H1 (cell line): ENCODE measurements at regions not wholly inside any gene's neighbourhood (a gene's known extent, or its start where the extent isn't known, plus 50 kb on each side); places are given as distances from the start of the nearest gene placed in this dataset.

Experiments
- CTCF ChIA-PET: fragments of 300-600 bp; sonication (Branson Sonifier 250); formaldehyde crosslinking; loops from one replicate; lab custom pipeline; 2021; ENCODE audit not compliant: partially characterized antibody; lab: Charles Lee
- POLR2A ChIA-PET: fragments of 300-600 bp; sonication (Branson Sonifier 250); formaldehyde crosslinking; loops from one replicate; lab custom pipeline; 2021; ENCODE audit warnings: inconsistent platforms; ENCODE audit not compliant: partially characterized antibody; lab: Charles Lee
- DNase-seq, 2 experiments: peaks; one replicate each; pipeline versions ENCODE4 v3.0.0 to v3.0.0-alpha.2; 2010 to 2022; ENCODE audit warnings: low spot score in 2 of 2, low read depth in 1 of 2, mixed read lengths in 1 of 2
- FAIRE-seq: peaks from 2 replicates; lab custom pipeline; 2011; peaks lifted over from hg19 to GRCh38; lab: Jason Lieb, UNC
- H2AFZ ChIP-seq: 2 replicates; pipeline ENCODE4 v1.8.1; 2012; ENCODE audit warnings: low read length, inconsistent platforms
- H2AK5ac ChIP-seq: 2 replicates; pipeline ENCODE4 v1.6.1; 2013; ENCODE audit warnings: low read depth, low read length
- H2BK120ac ChIP-seq: replicated peaks from 2 replicates; pipeline ENCODE3; 2013; ENCODE audit warnings: low read depth, low read length, inconsistent platforms
- H2BK12ac ChIP-seq: 2 replicates; pipeline ENCODE4 v1.6.1; 2013; ENCODE audit warnings: low read depth, low read length
- H2BK15ac ChIP-seq: 2 replicates; pipeline ENCODE4 v1.6.1; 2013; ENCODE audit warnings: low read length
- H2BK20ac ChIP-seq: 2 replicates; pipeline ENCODE4 v1.6.1; 2013; ENCODE audit warnings: low read length
- H2BK5ac ChIP-seq: 2 replicates; pipeline ENCODE4 v1.6.1; 2013; ENCODE audit warnings: low read depth, low read length
- H3K14ac ChIP-seq: 2 replicates; pipeline ENCODE4 v1.6.1; 2013; ENCODE audit warnings: inconsistent platforms; ENCODE audit not compliant: insufficient read length
- H3K18ac ChIP-seq: 2 replicates; pipeline ENCODE4 v1.6.1; 2013; ENCODE audit warnings: low read length; ENCODE audit errors: extremely low read depth
- H3K23ac ChIP-seq: 2 replicates; pipeline ENCODE4 v1.6.1; 2013; ENCODE audit warnings: inconsistent platforms; ENCODE audit not compliant: insufficient read length
- H3K23me2 ChIP-seq: 2 replicates; pipeline ENCODE4 v1.6.1; 2013; ENCODE audit warnings: low read depth, low read length
- H3K27ac ChIP-seq: 2 replicates; pipeline ENCODE4 v1.6.1; 2011; ENCODE audit warnings: low read depth, low read length, inconsistent platforms
- H3K27me3 ChIP-seq, 4 experiments: replicated peaks in 1 of 4; 1 replicate in 1 of 4; 2 replicates in 3 of 4; pipeline versions ENCODE4 v1.6.1 to v1.8.1; 2011 to 2013; ENCODE audit warnings: low read length in 3 of 4, mild to moderate bottlenecking in 3 of 4, inconsistent platforms in 2 of 4, mixed read lengths in 2 of 4, moderate library complexity in 1 of 4; ENCODE audit not compliant: control insufficient read depth in 3 of 4, insufficient read depth in 3 of 4; ENCODE audit errors: extremely low read depth in 1 of 4
- H3K36me3 ChIP-seq, 4 experiments: 2 replicates each; pipeline versions ENCODE4 v1.6.1 to v1.8.1; 2011 to 2013; ENCODE audit warnings: mild to moderate bottlenecking in 4 of 4, low read length in 3 of 4, moderate library complexity in 2 of 4, control low read depth in 1 of 4, inconsistent platforms in 1 of 4; ENCODE audit not compliant: insufficient read depth in 4 of 4, control insufficient read depth in 2 of 4
- H3K4ac ChIP-seq: replicated peaks from 2 replicates; pipeline ENCODE3; 2013; ENCODE audit warnings: low read length, low read depth, mixed read lengths, inconsistent platforms; ENCODE audit not compliant: insufficient read length
- H3K4me1 ChIP-seq, 4 experiments: replicated peaks in 1 of 4; 1 replicate in 1 of 4; 2 replicates in 3 of 4; pipeline versions ENCODE4 v1.6.1 to v1.8.1; 2011 to 2013; ENCODE audit warnings: low read length in 3 of 4, inconsistent platforms in 2 of 4, mixed read lengths in 1 of 4; ENCODE audit not compliant: insufficient read depth in 4 of 4, control insufficient read depth in 3 of 4
- H3K4me2 ChIP-seq, 2 experiments: 2 replicates each; pipeline versions ENCODE4 v1.6.1 to v1.8.1; 2011 to 2013; ENCODE audit warnings: low read depth in 2 of 2, low read length in 2 of 2, control low read depth in 1 of 2, inconsistent platforms in 1 of 2, mild to moderate bottlenecking in 1 of 2; ENCODE audit not compliant: insufficient read depth in 1 of 2
- H3K4me3 ChIP-seq, 4 experiments: fragments of 200-600, 300-600 bp in 1 of 4; sonication (generic), shearing (Covaris generic), sonication (Bioruptor Twin) in 1 of 4; 2 replicates each; pipeline versions ENCODE4 v1.5.1 to v1.8.1; 2011 to 2016; ENCODE audit warnings: low read length in 4 of 4, low read depth in 3 of 4, control low read depth in 2 of 4, inconsistent platforms in 2 of 4, mild to moderate bottlenecking in 2 of 4, mixed read lengths in 1 of 4, moderate library complexity in 1 of 4; ENCODE audit not compliant: insufficient read depth in 2 of 4; ENCODE audit errors: extremely low read depth in 1 of 4
- H3K56ac ChIP-seq: replicated peaks from 2 replicates; pipeline ENCODE3; 2013; ENCODE audit warnings: low read depth, mild to moderate bottlenecking, mixed read lengths, low read length, inconsistent platforms; ENCODE audit not compliant: insufficient read length
- H3K79me1 ChIP-seq: 2 replicates; pipeline ENCODE4 v1.6.1; 2013; ENCODE audit warnings: low read depth, low read length, control low read depth
- H3K79me2 ChIP-seq, 2 experiments: 2 replicates each; pipeline versions ENCODE4 v1.6.1 to v1.8.1; 2012 to 2013; ENCODE audit warnings: low read length in 2 of 2, mild to moderate bottlenecking in 2 of 2, inconsistent platforms in 1 of 2; ENCODE audit not compliant: insufficient read depth in 2 of 2, control insufficient read depth in 1 of 2
- H3K9ac ChIP-seq, 4 experiments: replicated peaks in 1 of 4; 1 replicate in 1 of 4; 2 replicates in 3 of 4; pipeline versions ENCODE4 v1.6.1 to v1.8.1; 2011 to 2013; ENCODE audit warnings: low read depth in 3 of 4, low read length in 3 of 4, control low read depth in 2 of 4, mild to moderate bottlenecking in 2 of 4, moderate library complexity in 2 of 4, inconsistent platforms in 1 of 4; ENCODE audit errors: extremely low read depth in 1 of 4
- H3K9me3 ChIP-seq, 2 experiments: 2 replicates each; pipeline versions ENCODE4 v1.6.1 to v1.8.1; 2012 to 2013; ENCODE audit warnings: mild to moderate bottlenecking in 2 of 2, moderate library complexity in 2 of 2, control low read depth in 1 of 2, inconsistent platforms in 1 of 2, low read depth in 1 of 2, low read length in 1 of 2, mixed read lengths in 1 of 2; ENCODE audit not compliant: insufficient read depth in 2 of 2
- H4K20me1 ChIP-seq, 2 experiments: replicated peaks in 1 of 2; 2 replicates each; pipeline versions ENCODE3 to v1.8.1; 2011 to 2013; ENCODE audit warnings: inconsistent platforms in 2 of 2, low read length in 2 of 2, mild to moderate bottlenecking in 1 of 2; ENCODE audit not compliant: insufficient read depth in 2 of 2, control insufficient read depth in 1 of 2
- H4K5ac ChIP-seq: 2 replicates; pipeline ENCODE4 v1.6.1; 2013; ENCODE audit warnings: low read length, low read depth, mixed read lengths, inconsistent platforms; ENCODE audit not compliant: insufficient read length
- H4K8ac ChIP-seq: 2 replicates; pipeline ENCODE4 v1.8.0; 2013; ENCODE audit warnings: mild to moderate bottlenecking, moderate library complexity, low read length, inconsistent platforms; ENCODE audit not compliant: insufficient read depth; ENCODE audit errors: extremely low read depth
- H4K91ac ChIP-seq: replicated peaks from 2 replicates; pipeline ENCODE3; 2013; ENCODE audit warnings: low read length, mixed read lengths, inconsistent platforms; ENCODE audit not compliant: insufficient read length
- FOSL1 ChIP-seq: IDR thresholded peaks from 2 replicates; pipeline ENCODE4 v1.6.1; 2011; ENCODE audit warnings: mild to moderate bottlenecking, low read depth, low read length, moderate library complexity; ENCODE audit not compliant: insufficient read depth
- GABPA ChIP-seq: IDR thresholded peaks from 2 replicates; pipeline ENCODE4 v1.6.1; 2011; ENCODE audit warnings: mild to moderate bottlenecking, low read length, moderate library complexity, borderline replicate concordance; ENCODE audit not compliant: insufficient read depth
- PHF8 ChIP-seq: fragments of 200-600 bp; sonication (generic); conservative IDR thresholded peaks from 2 replicates; pipeline ENCODE4 v1.7.1; 2012; ENCODE audit warnings: low read depth, mild to moderate bottlenecking, inconsistent platforms, low read length, moderate library complexity
- RBBP5 ChIP-seq: IDR thresholded peaks from 2 replicates; pipeline ENCODE4 v1.7.1; 2012; ENCODE audit warnings: low read depth, mild to moderate bottlenecking, inconsistent platforms, low read length, moderate library complexity, borderline replicate concordance
- RFX5 ChIP-seq: IDR thresholded peaks from 2 replicates; pipeline ENCODE4 v1.6.1; 2011; ENCODE audit warnings: low read depth, low read length, improper control_type of control experiment, borderline replicate concordance
- SIRT6 ChIP-seq: IDR thresholded peaks from one replicate; pipeline ENCODE4 v1.7.1; 2012; ENCODE audit warnings: low read length, inconsistent platforms
- SIX5 ChIP-seq: IDR thresholded peaks from 2 replicates; pipeline ENCODE4 v1.6.1; 2011; ENCODE audit warnings: mild to moderate bottlenecking, low read depth, low read length
- SP1 ChIP-seq: IDR thresholded peaks from 2 replicates; pipeline ENCODE4 v1.6.1; 2011; ENCODE audit warnings: low read depth, low read length
- SP4 ChIP-seq: IDR thresholded peaks from 2 replicates; pipeline ENCODE4 v1.6.1; 2012; ENCODE audit warnings: low read length, inconsistent platforms
- SUZ12 ChIP-seq: fragments of 200-600 bp; sonication (generic); IDR thresholded peaks from 2 replicates; pipeline ENCODE4 v1.6.1; 2012; ENCODE audit warnings: mild to moderate bottlenecking, inconsistent platforms, low read length, moderate library complexity, mixed read lengths
- TBP ChIP-seq: IDR thresholded peaks from 2 replicates; pipeline ENCODE4 v1.6.1; 2011; ENCODE audit warnings: low read depth, low read length, improper control_type of control experiment
- TEAD4 ChIP-seq: IDR thresholded peaks from 2 replicates; pipeline ENCODE4 v1.6.1; 2012; ENCODE audit warnings: low read depth, low read length, inconsistent platforms, mixed read lengths
- WGBS, 2 experiments: shearing (Covaris generic) in 1 of 2; methylation state at CpG; one replicate each; pipeline versions ENCODE4 v1.1.6 to v1.1.7; 2013 to 2015; ENCODE audit warnings: low lambda C conversion rate in 2 of 2, mixed read lengths in 2 of 2, inconsistent platforms in 1 of 2, low coverage in 1 of 2, missing lambda C conversion rate in 1 of 2; ENCODE audit not compliant: insufficient replicate concordance in 2 of 2, insufficient coverage in 1 of 2, insufficient read length in 1 of 2; ENCODE audit errors: extremely low coverage in 1 of 2, missing lambda C conversion rate in 1 of 2; 5-methylcytosine and 5-hydroxymethylcytosine counted together
- TF ChIP-seq, protein P1 (sequence below): IDR thresholded peaks from 2 replicates; pipeline ENCODE4 v1.6.1; 2011; ENCODE audit warnings: low read length, improper control_type of control experiment
- TF ChIP-seq, protein P2 (sequence below): IDR thresholded peaks from 2 replicates; pipeline ENCODE4 v1.6.1; 2011; ENCODE audit warnings: low read depth, mild to moderate bottlenecking, low read length; ENCODE audit not compliant: insufficient read depth

DNA sequence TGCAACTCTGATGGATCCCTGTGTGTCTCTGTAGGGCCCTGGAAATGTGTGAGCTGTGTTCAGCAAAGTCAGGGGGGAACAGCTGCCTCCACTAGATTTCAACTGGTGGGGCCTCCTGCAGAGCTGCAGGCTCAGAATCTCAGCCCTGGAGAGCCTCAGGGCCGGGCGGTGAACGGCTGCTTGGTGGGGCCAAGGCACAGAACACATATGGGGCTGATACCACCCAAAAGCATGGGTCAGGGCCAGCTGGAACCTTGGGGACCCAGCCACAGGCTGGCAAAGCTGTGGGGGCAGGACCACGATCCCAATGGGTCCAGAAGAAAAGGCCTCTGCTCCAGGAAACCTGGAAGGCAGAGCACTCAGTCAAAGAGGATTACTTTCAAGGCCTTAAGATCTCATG, 878.5 kb downstream of the BCL11B start:
- H4K8ac ChIP-seq, result no peak overlapping the region
- no peak for TF ChIP-seq FOSL1
- no peak for TF ChIP-seq RFX5
- TF ChIP-seq SP4, result no peak
- TF ChIP-seq, protein P1, sequence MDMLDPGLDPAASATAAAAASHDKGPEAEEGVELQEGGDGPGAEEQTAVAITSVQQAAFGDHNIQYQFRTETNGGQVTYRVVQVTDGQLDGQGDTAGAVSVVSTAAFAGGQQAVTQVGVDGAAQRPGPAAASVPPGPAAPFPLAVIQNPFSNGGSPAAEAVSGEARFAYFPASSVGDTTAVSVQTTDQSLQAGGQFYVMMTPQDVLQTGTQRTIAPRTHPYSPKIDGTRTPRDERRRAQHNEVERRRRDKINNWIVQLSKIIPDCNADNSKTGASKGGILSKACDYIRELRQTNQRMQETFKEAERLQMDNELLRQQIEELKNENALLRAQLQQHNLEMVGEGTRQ, result no peak
- TF ChIP-seq SIRT6, result no peak
- TF ChIP-seq TEAD4, result no peak
- TF ChIP-seq SUZ12, result no peak
- TF ChIP-seq PHF8, result no peak
- TF ChIP-seq TBP, result no peak
- no peak for TF ChIP-seq GABPA
- TF ChIP-seq, protein P2, sequence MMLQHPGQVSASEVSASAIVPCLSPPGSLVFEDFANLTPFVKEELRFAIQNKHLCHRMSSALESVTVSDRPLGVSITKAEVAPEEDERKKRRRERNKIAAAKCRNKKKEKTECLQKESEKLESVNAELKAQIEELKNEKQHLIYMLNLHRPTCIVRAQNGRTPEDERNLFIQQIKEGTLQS, result no peak
- TF ChIP-seq SP1, result no peak
- TF ChIP-seq SIX5, result no peak
- TF ChIP-seq RBBP5, result no peak

More for the DNA sequence above, 878.5 kb downstream of the BCL11B start:
- no peak overlapping the region for H2AFZ ChIP-seq
- no peak overlapping the region for H3K27ac ChIP-seq
- H4K5ac ChIP-seq, result no peak overlapping the region
- no peaks in the 10 kb centered on the region for H3K27me3 ChIP-seq
- H2AK5ac ChIP-seq, result no peak overlapping the region
- no peak overlapping the region for H3K9ac ChIP-seq
- H3K23ac ChIP-seq, result no peak overlapping the region
- H4K20me1 ChIP-seq, result no peaks in the 10 kb centered on the region
- FAIRE-seq (no peak), DNase-seq (no peak)
- no peak overlapping the region for H3K56ac ChIP-seq
- no peak overlapping the region for H2BK15ac ChIP-seq
- H3K79me1 ChIP-seq, result no peaks in the 10 kb centered on the region; the same call in 1 of the 2 replicates
- H2BK120ac ChIP-seq, result no peak overlapping the region
- no peak overlapping the region for H3K4me2 ChIP-seq
- no peaks in the 10 kb centered on the region for H3K79me2 ChIP-seq
- no peak overlapping the region for H3K4me3 ChIP-seq
- no peak overlapping the region for H3K4ac ChIP-seq
- H3K18ac ChIP-seq, result no peak overlapping the region
- CTCF ChIA-PET, result interaction anchor here (0.6 kb wide), 1 partner anchor 309 kb away, joined by 3 read pairs; no protein-coding TSS in a partner anchor
- no peak overlapping the region for H4K91ac ChIP-seq
- H2BK5ac ChIP-seq, result no peak overlapping the region
- no peaks in the 10 kb centered on the region for H3K36me3 ChIP-seq
- H3K9me3 ChIP-seq, result peaks cover 0 to 5% of the 10 kb centered on the region in 2 experiments; a peak in 2 of 4 replicates
- no peak overlapping the region for H2BK12ac ChIP-seq
- 96% methylated on average over 4 of the region's 4 CpGs; no CpG with 5 or more reads in 1 of the 2 experiments for WGBS, 2 experiments
- no peak overlapping the region for H3K14ac ChIP-seq
- no peaks in the 10 kb centered on the region; the same call in 1 of the 2 replicates for H3K23me2 ChIP-seq
- POLR2A ChIA-PET, result interaction anchor here (1.0 kb wide), 1 partner anchor 642 kb away, joined by 3 read pairs; no protein-coding TSS in a partner anchor
- H3K4me1 ChIP-seq, result no peaks in the 10 kb centered on the region
- no peak overlapping the region for H2BK20ac ChIP-seq
